Type B pancreatic cell (in vitro differentiated cells): ENCODE measurements at regions not wholly inside any gene's neighbourhood (a gene's known extent, or its start where the extent isn't known, plus 50 kb on each side); places are given as distances from the start of the nearest gene placed in this dataset.
"Not testable (repeated sequence)": the region's sequence is repeated elsewhere in the genome, so short reads cannot be mapped to it uniquely, and the experiment has no call there.

ENCODE experiments used
- DNase-seq: peaks from one replicate; pipeline ENCODE4 v3.0.0; 2021; ENCODE audit warnings: mixed read lengths; ENCODE audit not compliant: unreplicated experiment; ENCODE audit errors: extremely low spot score
- H3K27ac Mint-ChIP-seq: 2 replicates; pipeline ENCODE4 v1.8.0; 2021; ENCODE audit warnings: mild to moderate bottlenecking, mixed read lengths
- H3K27me3 Mint-ChIP-seq: 2 replicates; pipeline ENCODE4 v1.8.0; 2021; ENCODE audit warnings: mixed read lengths
- H3K36me3 Mint-ChIP-seq: 2 replicates; pipeline ENCODE4 v1.8.0; 2021; ENCODE audit warnings: mixed read lengths
- H3K4me1 Mint-ChIP-seq: one replicate; pipeline ENCODE4 v1.8.0; 2021; ENCODE audit warnings: mixed read lengths; ENCODE audit not compliant: unreplicated experiment
- H3K4me3 Mint-ChIP-seq: 2 replicates; pipeline ENCODE4 v1.8.0; 2021; ENCODE audit warnings: mild to moderate bottlenecking, mixed read lengths
- H3K9me3 Mint-ChIP-seq: 2 replicates; pipeline ENCODE4 v1.8.0; 2021; ENCODE audit warnings: mixed read lengths
- CTCF ChIP-seq: fragments of 200-600 bp; sonication (generic); conservative IDR thresholded peaks from 2 replicates; pipeline ENCODE4 v1.5.0; 2021; ENCODE audit warnings: antibody characterized with exemption, mild to moderate bottlenecking

GRCh38 chr18:51346404-51346803, 148.9 kb upstream of the MEX3C start:
- Mint-ChIP-seq H3K27me3 (no peaks in the 10 kb centered on the region), H3K4me3 (no peak overlapping the region), H3K4me1 (no peaks in the 10 kb centered on the region), H3K27ac (no peak overlapping the region), H3K36me3 (no peaks in the 10 kb centered on the region), H3K9me3 (no peaks in the 10 kb centered on the region)
- no peak for DNase-seq
- TF ChIP-seq CTCF: no peak

- no peaks in the 10 kb centered on the region for H3K9me3 Mint-ChIP-seq
- peaks cover 8% of the 10 kb centered on the region for H3K27me3 Mint-ChIP-seq
- no peak overlapping the region for H3K27ac Mint-ChIP-seq
- no peak for DNase-seq
- no peaks in the 10 kb centered on the region for H3K4me1 Mint-ChIP-seq
- H3K36me3 Mint-ChIP-seq: no peaks in the 10 kb centered on the region
- no peak overlapping the region for H3K4me3 Mint-ChIP-seq
- TF ChIP-seq CTCF: no peak
Measured at GRCh38 chr18:51350081-51350480, 152.6 kb upstream of the MEX3C start.

- Mint-ChIP-seq H3K4me1 (peaks cover under 1% of the 10 kb centered on the region), H3K27ac (no peak overlapping the region), H3K4me3 (no peak overlapping the region), H3K27me3 (peaks cover 14% of the 10 kb centered on the region), H3K36me3 (no peaks in the 10 kb centered on the region), H3K9me3 (no peaks in the 10 kb centered on the region)
- no peak for DNase-seq
- no peak for TF ChIP-seq CTCF
Measured at GRCh38 chr18:51355841-51356240, 158.4 kb upstream of the MEX3C start.

- not testable (repeated sequence) for H3K27me3 Mint-ChIP-seq, H3K27ac Mint-ChIP-seq, H3K36me3 Mint-ChIP-seq, H3K4me3 Mint-ChIP-seq, H3K9me3 Mint-ChIP-seq, H3K4me1 Mint-ChIP-seq, DNase-seq
Measured at GRCh38 chr18:51360301-51360700, 162.8 kb upstream of the MEX3C start.

GRCh38 chr18:51361130-51361860, 163.8 kb upstream of the MEX3C start:
- Mint-ChIP-seq H3K27ac (no peak overlapping the region), H3K27me3 (peaks cover 3% of the 10 kb centered on the region), H3K36me3 (no peaks in the 10 kb centered on the region), H3K9me3 (no peaks in the 10 kb centered on the region), H3K4me3 (no peak overlapping the region), H3K4me1 (peaks cover 8% of the 10 kb centered on the region)
- no peak for DNase-seq
- no peak for TF ChIP-seq CTCF

- Mint-ChIP-seq H3K4me1 (peaks cover 8% of the 10 kb centered on the region), H3K27ac (no peak overlapping the region), H3K36me3 (no peaks in the 10 kb centered on the region), H3K9me3 (no peaks in the 10 kb centered on the region), H3K27me3 (no peaks in the 10 kb centered on the region), H3K4me3 (no peak overlapping the region)
- DNase-seq: no peak
- no peak for TF ChIP-seq CTCF
Measured at GRCh38 chr18:51363384-51363783, 165.9 kb upstream of the MEX3C start.
